Activated CD8-positive, alpha-beta memory T cell treated with anti-CD3 and anti-CD28 coated beads, Interleukin-2, amount 10 ng/mL, durations not matched to agents 7 days and 5 days (primary cell): ENCODE measurements at regions not wholly inside any gene's neighbourhood (a gene's known extent, or its start where the extent isn't known, plus 50 kb on each side); places are given as distances from the start of the nearest gene placed in this dataset.

ENCODE experiments used
- ATAC-seq: fragments of 150-1000 bp; cut with Tn5 transposase; one replicate; pipeline ENCODE4 v1.10.0; 2021; ENCODE audit warnings: moderate library complexity
- CTCF ChIA-PET: fragments of 350-600 bp; sonication (Branson Sonifier 250); formaldehyde crosslinking; loops from one replicate; lab custom pipeline; 2021; ENCODE audit warnings: antibody characterized with exemption; lab: Charles Lee
- DNase-seq: peaks from one replicate; pipeline ENCODE4 v3.0.0-alpha.2; 2020
- H3K27ac Mint-ChIP-seq: one replicate; pipeline ENCODE4 v1.8.0; 2021; ENCODE audit warnings: mild to moderate bottlenecking, mixed read lengths
- H3K27me3 Mint-ChIP-seq: one replicate; pipeline ENCODE4 v1.8.0; 2021; ENCODE audit warnings: mixed read lengths
- H3K36me3 Mint-ChIP-seq: one replicate; pipeline ENCODE4 v1.8.0; 2021; ENCODE audit warnings: mild to moderate bottlenecking, mixed read lengths
- H3K4me1 Mint-ChIP-seq: one replicate; pipeline ENCODE4 v1.8.0; 2021; ENCODE audit warnings: mixed read lengths
- H3K4me3 Mint-ChIP-seq: one replicate; pipeline ENCODE4 v1.8.0; 2021; ENCODE audit warnings: mild to moderate bottlenecking, moderate library complexity, mixed read lengths
- H3K9me3 Mint-ChIP-seq: one replicate; pipeline ENCODE4 v1.8.0; 2022; ENCODE audit warnings: low read depth, mixed read lengths

DNA sequence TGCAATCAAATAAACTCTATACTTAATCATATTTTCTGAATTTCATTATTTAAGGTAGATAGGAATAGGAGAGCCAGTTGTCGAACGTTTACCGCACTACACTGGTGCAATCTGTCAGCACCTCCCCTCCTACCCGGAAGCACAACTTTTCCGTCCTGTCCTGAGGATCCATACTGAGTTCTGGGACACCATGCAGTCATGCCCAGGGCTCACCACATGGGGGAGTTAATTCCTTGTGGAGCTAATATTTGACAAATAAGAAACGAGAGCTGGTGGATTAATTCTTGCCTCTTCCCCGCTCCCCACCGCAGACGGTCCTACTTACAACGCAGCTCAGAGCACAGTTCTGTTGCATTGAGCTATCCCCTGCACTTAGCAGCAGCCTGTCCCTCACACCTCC lies 107.7 kb upstream of the RALGAPA2 start:
- CTCF ChIA-PET, result no interaction called here
- peaks cover 20% of the 10 kb centered on the region for H3K27me3 Mint-ChIP-seq
- H3K27ac Mint-ChIP-seq, result no peak overlapping the region
- ATAC-seq (no peak), DNase-seq (no peak)
- H3K9me3 Mint-ChIP-seq, result no peaks in the 10 kb centered on the region
- peaks cover 2% of the 10 kb centered on the region for H3K4me1 Mint-ChIP-seq
- no peak overlapping the region for H3K4me3 Mint-ChIP-seq
- H3K36me3 Mint-ChIP-seq, result no peaks in the 10 kb centered on the region

DNA sequence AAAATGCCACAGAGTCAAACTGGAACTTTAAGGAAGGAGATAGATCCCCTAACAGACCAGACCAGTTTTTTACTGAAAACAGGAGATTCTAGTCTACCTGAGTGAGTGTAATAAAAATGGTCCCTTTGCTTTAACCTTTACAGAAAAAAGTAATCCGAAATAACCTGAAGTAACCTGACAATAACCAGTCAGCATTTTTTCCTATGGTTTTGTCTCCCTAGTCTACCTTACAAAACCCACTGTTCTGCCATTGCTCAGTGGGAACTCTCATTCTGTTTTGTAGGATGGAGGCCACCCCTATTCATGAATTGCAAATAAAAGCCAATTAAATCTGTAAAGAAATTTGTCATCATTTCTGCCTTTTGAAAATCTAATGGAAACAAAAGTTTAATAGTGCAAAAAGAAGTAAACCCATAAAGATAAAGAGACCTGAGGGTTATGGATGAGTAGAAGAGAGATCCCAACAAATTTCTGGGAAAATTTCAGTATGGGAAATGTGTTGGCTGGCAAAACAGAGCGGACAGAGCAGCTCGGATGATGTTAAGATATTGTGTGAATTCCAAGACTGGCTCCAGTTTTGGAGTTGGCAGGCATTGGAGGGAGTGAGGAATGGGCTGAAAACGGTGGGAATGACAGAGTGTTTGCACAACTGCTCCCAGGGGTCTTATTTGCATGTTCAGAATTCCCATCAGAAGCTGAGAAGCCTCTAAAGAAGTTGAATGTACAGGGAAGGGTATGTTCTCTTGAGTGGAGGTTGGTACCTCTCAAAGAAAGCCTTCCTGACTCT lies 104.7 kb upstream of the RALGAPA2 start:
- Mint-ChIP-seq H3K36me3 (no peaks in the 10 kb centered on the region), H3K4me1 (no peaks in the 10 kb centered on the region), H3K27me3 (peaks cover 14% of the 10 kb centered on the region), H3K4me3 (no peak overlapping the region), H3K9me3 (no peaks in the 10 kb centered on the region), H3K27ac (no peak overlapping the region)
- ATAC-seq (no peak), DNase-seq (no peak)
- CTCF ChIA-PET, result no interaction called here

DNA sequence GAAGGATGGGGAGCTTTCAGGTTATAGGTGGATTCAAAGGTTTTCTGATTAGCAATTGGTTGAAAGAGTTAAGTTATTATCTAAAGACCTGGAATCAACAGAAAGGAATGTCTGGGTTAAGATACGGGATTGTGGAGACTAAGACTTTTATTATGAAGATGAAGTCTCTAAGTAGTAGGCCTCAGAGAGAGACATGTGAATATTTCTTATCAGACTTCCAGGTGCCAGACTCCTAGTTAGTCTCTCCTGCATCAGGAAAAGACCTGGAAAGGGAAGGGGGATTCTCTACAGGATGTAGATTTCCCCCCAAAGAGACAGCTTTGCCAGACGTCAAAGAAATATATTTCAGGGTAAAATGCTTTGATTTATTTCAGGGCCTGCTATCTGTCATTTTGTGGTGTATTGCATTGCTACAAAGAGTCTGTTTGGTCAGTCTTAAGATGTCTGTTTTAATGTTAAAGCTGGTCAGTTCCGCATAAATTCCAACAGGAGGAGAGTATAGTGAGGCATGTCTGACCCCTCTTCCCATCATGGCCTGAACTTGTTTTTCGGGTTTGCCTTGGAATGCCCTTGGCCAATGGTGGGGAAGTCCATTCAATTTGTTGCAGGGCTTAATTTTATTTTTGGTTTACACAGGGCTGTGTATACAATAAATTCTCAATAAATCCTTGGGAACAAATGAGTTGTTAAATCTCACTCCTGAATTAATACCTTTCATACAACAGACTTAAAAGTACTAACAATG lies 103.4 kb upstream of the RALGAPA2 start:
- ATAC-seq (no peak), DNase-seq (no peak)
- Mint-ChIP-seq H3K36me3 (no peaks in the 10 kb centered on the region), H3K27me3 (peaks cover 12% of the 10 kb centered on the region), H3K4me3 (no peak overlapping the region), H3K27ac (no peak overlapping the region), H3K4me1 (no peaks in the 10 kb centered on the region), H3K9me3 (no peaks in the 10 kb centered on the region)
- CTCF ChIA-PET, result no interaction called here

DNA sequence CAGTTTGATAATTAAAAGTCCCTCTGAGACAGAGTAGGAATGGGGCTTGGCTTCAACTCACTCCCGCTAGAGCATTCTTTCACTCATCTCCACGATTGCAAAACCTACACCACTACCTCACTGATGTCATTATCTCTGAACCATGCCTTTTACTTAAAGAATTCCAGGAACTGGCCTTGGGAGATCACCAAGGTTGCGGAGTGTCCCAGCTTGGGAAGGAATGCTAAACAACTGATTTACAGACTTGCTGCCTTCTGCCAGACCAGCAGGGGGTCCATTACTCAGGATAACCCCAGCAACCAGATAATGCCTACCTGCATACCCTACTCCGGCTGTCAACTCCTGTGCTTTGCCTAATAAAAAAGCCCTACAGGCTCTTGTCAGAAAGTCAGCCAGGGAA lies 102.2 kb upstream of the RALGAPA2 start:
- CTCF ChIA-PET, result no interaction called here
- peaks cover 13% of the 10 kb centered on the region for H3K27me3 Mint-ChIP-seq

DNA sequence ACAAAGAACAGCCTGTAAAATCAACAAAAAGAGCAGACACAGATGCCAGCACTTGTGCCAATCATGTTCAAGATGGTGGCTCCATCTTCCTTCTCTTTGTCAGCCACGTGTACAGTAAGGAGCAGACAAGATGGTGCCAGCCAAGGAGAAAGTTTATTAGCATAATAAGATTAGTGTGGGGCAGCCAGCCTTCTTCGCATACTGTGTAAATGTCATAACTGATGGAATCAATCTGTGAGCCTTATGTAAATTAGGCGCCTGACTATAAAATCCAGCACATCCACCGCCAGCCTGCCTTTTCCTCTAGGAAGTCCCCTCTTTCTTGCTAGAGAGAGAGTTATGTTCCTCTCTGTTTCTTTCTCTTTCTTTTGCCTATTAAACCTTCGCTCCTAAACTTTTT lies 99.7 kb upstream of the RALGAPA2 start:
- Mint-ChIP-seq H3K9me3 (no peaks in the 10 kb centered on the region), H3K27ac (no peak overlapping the region), H3K4me3 (no peak overlapping the region), H3K36me3 (no peaks in the 10 kb centered on the region), H3K27me3 (peaks cover 10% of the 10 kb centered on the region), H3K4me1 (no peaks in the 10 kb centered on the region)
- no peak for ATAC-seq
- no peak for DNase-seq
- CTCF ChIA-PET, result no interaction called here

More for the DNA sequence above, 102.2 kb upstream of the RALGAPA2 start:
- Mint-ChIP-seq H3K4me3 (no peak overlapping the region), H3K27ac (no peak overlapping the region), H3K36me3 (no peaks in the 10 kb centered on the region), H3K9me3 (no peaks in the 10 kb centered on the region), H3K4me1 (no peaks in the 10 kb centered on the region)
- DNase-seq (no peak), ATAC-seq (no peak)

DNA sequence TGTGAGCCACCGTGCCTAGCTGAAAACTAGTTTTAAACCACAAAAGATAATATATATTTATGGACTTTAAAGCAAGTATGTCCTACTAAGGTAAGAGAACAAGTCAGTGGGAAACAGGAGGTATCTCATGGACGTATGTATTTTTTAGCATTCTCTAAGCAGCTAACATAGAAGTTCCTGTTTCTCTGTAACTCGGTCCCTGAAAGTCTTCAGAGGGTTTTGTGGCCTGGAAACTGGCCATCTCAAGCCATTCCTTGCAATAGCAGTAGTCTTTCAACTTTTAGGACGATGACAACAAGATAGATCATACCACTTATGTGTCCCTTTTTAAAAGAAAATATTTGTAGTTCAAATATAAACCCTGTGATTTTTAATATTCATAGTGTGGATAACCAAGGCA lies 95.6 kb upstream of the RALGAPA2 start:
- Mint-ChIP-seq H3K27me3 (peaks cover 8% of the 10 kb centered on the region), H3K4me1 (no peaks in the 10 kb centered on the region), H3K36me3 (no peaks in the 10 kb centered on the region), H3K27ac (no peak overlapping the region), H3K9me3 (no peaks in the 10 kb centered on the region), H3K4me3 (no peak overlapping the region)
- CTCF ChIA-PET, result no interaction called here
- no peak for ATAC-seq
- DNase-seq, result no peak

DNA sequence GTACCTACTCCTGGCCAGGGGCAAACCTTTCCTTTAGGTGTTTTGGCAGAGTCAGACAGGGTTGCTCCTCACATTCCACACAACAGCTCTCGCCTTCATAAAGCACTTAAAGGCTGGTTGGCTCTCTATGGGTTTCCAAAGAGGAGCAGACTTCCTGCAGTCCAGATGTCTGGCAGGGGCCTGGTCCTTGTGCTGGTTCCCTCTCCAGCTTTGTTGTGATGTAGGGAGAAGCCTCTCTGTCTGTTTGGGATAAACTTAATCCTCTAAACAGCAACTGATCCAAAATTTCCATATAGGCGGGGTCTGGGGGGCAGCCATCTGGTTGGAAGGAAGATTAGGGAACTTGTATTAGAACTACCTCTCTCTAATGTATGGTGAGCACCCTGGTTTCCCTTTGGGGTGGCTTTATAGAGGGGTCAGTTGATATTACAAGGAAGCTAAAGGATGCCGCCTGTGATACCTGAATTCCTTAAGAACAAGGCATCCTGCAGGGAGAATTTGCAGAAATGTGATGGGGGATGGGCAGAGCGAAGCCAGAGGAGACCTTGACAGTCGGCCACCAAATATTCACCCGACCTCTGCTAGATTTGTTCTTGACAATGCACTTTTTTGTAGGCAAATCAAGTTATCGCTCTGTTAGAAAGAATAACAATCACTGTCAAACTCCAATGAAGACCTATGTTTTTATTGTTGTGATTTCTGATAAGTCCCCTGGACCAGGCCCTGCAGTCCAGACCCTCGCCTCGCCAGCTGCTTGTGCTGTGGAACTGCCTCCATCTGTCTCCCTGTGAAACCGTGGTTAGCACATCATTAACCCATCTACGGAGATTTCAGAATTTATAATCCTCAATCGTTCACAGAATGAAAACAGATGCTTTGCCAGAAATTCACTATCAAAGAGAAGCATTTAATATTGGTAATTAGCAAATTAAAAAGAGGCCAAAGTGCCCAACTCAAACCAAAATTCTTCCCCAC lies 94.0 kb upstream of the RALGAPA2 start:
- Mint-ChIP-seq H3K4me3 (no peak overlapping the region), H3K27ac (no peak overlapping the region), H3K4me1 (no peaks in the 10 kb centered on the region), H3K27me3 (peaks cover 8% of the 10 kb centered on the region), H3K9me3 (no peaks in the 10 kb centered on the region), H3K36me3 (no peaks in the 10 kb centered on the region)
- ATAC-seq (no peak), DNase-seq (no peak)
- CTCF ChIA-PET, result no interaction called here

DNA sequence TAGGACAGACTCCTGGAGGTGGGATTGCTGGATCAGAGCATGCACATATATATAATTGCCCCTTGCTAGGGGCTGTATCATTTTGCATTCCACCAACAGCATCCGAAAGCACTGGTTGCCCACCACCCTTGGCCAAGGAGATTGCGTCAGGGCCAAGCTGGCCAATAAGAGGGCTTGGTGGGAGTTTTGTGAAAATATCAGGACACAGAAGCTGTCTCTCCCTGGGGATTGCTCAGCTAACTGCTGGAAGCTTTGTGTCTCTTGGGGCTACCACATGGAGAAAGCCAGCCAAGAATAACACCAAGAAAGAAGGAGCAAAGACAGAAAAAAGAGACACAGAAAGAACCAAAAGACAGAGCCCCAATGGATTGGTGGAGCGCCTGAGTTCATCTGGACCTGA lies 90.6 kb upstream of the RALGAPA2 start:
- Mint-ChIP-seq H3K27ac (no peak overlapping the region), H3K9me3 (no peaks in the 10 kb centered on the region), H3K4me1 (no peaks in the 10 kb centered on the region), H3K36me3 (no peaks in the 10 kb centered on the region), H3K27me3 (peaks cover 4% of the 10 kb centered on the region), H3K4me3 (no peak overlapping the region)
- no peak for DNase-seq
- CTCF ChIA-PET, result no interaction called here
- ATAC-seq, result no peak

DNA sequence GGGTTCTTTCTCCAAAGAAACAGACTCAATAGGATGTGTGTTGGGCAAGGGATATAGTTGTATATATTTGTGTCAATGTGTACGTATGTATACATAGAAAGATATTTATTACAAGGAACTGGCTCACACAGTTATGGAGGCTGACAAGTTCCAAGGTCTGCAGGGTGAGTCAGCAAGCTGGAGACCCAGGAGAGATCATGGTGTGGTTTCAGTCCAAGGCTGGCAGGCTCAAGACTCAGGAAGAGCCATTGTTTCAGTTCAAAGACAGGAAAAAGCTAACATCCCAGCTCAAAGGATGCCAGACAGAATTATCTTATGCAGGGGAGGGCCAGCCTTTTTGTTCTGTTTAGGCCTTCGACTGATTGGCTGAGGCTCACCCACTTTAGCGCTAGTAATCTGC lies 89.9 kb upstream of the RALGAPA2 start:
- no peak for ATAC-seq
- Mint-ChIP-seq H3K4me3 (no peak overlapping the region), H3K36me3 (no peaks in the 10 kb centered on the region), H3K27me3 (no peaks in the 10 kb centered on the region), H3K27ac (no peak overlapping the region), H3K9me3 (no peaks in the 10 kb centered on the region), H3K4me1 (no peaks in the 10 kb centered on the region)
- no peak for DNase-seq
- CTCF ChIA-PET, result no interaction called here

DNA sequence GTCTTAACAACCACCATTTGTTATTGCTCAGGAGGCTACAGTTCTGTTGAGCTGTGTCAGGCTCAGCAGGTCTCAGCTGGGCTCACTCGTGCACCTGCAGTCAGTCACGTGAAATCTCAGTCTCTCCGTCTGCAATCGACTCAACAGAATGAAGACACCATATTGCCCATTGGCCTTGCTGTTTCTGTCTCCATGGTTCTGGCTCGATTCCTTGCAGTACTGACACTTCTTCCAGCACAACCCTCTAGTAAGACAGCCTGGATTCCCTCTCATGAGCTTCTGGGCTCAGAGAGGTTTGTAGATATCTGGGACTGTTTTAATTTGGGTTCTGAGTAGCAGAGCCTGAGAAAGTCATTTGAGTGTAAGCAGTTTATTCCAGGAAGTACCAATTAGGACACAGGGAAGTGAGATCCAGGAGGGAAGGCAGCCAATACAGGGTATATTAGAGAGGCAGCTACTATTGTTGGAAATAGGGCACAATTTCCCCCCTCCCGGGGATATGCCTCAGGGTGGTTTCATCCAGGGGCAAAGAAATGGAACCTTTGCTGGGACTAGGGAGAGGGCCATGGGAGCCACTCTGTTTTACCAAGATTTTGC lies 87.4 kb upstream of the RALGAPA2 start:
- no peak for ATAC-seq

DNA sequence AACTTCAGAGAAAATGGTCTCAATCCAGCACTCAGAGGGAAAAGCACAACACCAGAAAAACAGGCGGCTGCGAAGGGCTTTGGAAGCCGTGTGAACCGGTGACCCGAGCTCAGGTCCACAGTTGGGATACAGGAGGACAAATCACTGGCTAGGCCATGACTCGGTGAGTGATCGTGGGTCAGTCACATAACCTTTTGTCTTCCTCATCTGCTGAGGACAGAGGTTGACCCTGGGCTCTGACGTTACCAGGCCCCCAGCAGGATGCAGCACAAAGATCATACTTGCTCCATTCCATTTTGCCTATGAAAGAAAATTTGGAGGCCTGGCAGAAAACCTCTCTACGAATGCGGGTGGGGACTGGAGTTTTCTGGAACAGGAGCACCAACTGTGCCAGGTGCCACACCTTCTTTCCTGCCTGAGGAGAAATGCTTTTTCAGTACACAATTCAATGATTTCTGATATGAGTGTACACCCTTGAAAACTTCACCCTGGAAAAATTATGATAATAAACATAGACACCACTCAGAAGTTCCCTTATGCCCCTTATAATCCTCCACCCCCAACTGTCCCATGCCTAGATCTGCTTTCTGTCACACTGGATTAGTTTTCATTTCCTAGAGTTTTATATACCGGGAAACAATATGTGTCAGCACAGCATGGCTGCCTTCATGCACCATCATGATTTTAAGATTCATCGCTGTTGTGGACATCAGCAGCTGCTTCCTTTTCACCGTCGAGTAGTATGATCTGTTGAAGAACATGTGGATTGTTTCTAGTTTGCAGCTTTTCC lies 85.3 kb upstream of the RALGAPA2 start:
- H3K9me3 Mint-ChIP-seq, result no peaks in the 10 kb centered on the region
- H3K4me3 Mint-ChIP-seq, result no peak overlapping the region
- H3K27ac Mint-ChIP-seq, result no peak overlapping the region
- peaks cover 2% of the 10 kb centered on the region for H3K27me3 Mint-ChIP-seq
- CTCF ChIA-PET, result no interaction called here
- no peaks in the 10 kb centered on the region for H3K36me3 Mint-ChIP-seq
- no peak for ATAC-seq
- H3K4me1 Mint-ChIP-seq, result no peaks in the 10 kb centered on the region
- DNase-seq, result no peak

More for the DNA sequence above, 87.4 kb upstream of the RALGAPA2 start:
- no peaks in the 10 kb centered on the region for H3K27me3 Mint-ChIP-seq
- no peaks in the 10 kb centered on the region for H3K4me1 Mint-ChIP-seq
- H3K9me3 Mint-ChIP-seq, result no peaks in the 10 kb centered on the region
- CTCF ChIA-PET, result no interaction called here
- H3K36me3 Mint-ChIP-seq, result no peaks in the 10 kb centered on the region
- no peak for DNase-seq
- H3K4me3 Mint-ChIP-seq, result no peak overlapping the region
- H3K27ac Mint-ChIP-seq, result no peak overlapping the region

DNA sequence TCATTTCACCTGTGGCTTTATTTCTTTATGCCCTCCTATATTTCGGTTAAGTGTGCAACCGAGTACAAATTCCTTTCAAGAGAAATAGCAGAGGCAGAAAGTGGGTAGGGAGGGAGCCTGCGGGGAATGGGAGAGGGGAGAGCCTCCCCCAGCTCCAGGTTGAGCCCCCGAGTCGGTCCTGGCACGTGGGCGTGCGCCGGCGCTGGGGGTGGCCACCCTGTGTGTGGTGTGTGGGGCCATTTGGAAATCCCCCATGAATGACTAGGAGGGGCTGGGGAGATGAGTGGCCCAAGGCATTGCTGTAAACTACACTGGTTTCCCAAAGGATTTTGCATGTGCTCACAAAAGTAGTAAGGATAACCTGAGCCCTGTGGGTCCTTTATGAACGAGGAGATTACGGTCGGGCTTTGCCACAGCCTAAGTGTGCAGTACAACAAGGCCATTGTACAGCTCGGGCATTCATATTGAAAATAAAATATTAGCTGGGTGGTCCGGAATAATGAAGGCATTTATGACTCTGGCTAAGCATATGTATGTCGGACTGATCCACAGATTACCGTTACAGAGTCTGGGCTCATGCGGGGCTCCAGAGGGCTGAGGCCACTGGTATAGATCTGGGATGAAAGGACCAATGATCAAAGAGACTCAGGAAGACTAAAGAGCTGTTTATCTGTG lies 84.5 kb upstream of the RALGAPA2 start:
- Mint-ChIP-seq H3K9me3 (no peaks in the 10 kb centered on the region), H3K4me3 (no peak overlapping the region), H3K36me3 (no peaks in the 10 kb centered on the region), H3K4me1 (no peaks in the 10 kb centered on the region), H3K27ac (no peak overlapping the region), H3K27me3 (peaks cover 2% of the 10 kb centered on the region)
- CTCF ChIA-PET, result no interaction called here
- ATAC-seq (no peak), DNase-seq (no peak)
